ENCODE measurements at regions not wholly inside any gene's neighbourhood (a gene's known extent, or its start where the extent isn't known, plus 50 kb on each side); places are given as distances from the start of the nearest gene placed in this dataset.

GRCh38 chr1:39149509-39149908 is 55.0 kb upstream of the MACF1 start:
- POLR2A ChIA-PET: no interaction called here
- CTCF ChIA-PET: no interaction called here
- TF ChIP-seq CTCF (IDR thresholded peaks at IDR 0.05; ENCODE audit: control extremely low read depth, extremely low read depth, low read depth, missing control alignments): no peak
- DNase-seq (ENCODE audit: extremely low spot score): no peak

GRCh38 chr1:39150779-39151178 is 53.7 kb upstream of the MACF1 start:
- POLR2A ChIA-PET: no interaction called here
- TF ChIP-seq CTCF (IDR thresholded peaks at IDR 0.05; ENCODE audit: control extremely low read depth, extremely low read depth, low read depth, missing control alignments): no peak
- CTCF ChIA-PET: interaction anchor here (0.9 to 1.3 kb wide), 3 partner anchors 42 to 455 kb away, joined by 3 to 4 read pairs (median 3); no protein-coding TSS in a partner anchor
- DNase-seq (ENCODE audit: extremely low spot score): no peak

GRCh38 chr1:39151267-39151666 is 53.2 kb upstream of the MACF1 start:
- no peak for TF ChIP-seq CTCF (IDR thresholded peaks at IDR 0.05; ENCODE audit: control extremely low read depth, extremely low read depth, low read depth, missing control alignments)
- CTCF ChIA-PET: interaction anchor here (0.9 to 1.3 kb wide), 3 partner anchors 40 to 455 kb away, joined by 3 to 4 read pairs (median 4); no protein-coding TSS in a partner anchor
- POLR2A ChIA-PET: no interaction called here
- no peak for DNase-seq (ENCODE audit: extremely low spot score)

GRCh38 chr1:39152923-39153322 is 51.6 kb upstream of the MACF1 start:
- DNase-seq (ENCODE audit: extremely low spot score): no peak
- CTCF ChIA-PET: interaction anchor here (0.9 kb wide), 1 partner anchor 39 kb away, joined by 3 read pairs; no protein-coding TSS in a partner anchor
- TF ChIP-seq CTCF (IDR thresholded peaks at IDR 0.05; ENCODE audit: control extremely low read depth, extremely low read depth, low read depth, missing control alignments): no peak
- POLR2A ChIA-PET: no interaction called here

- ChIA-PET CTCF (no interaction called here), POLR2A (no interaction called here)
- DNase-seq (ENCODE audit: extremely low spot score): no peak
- no peak for TF ChIP-seq CTCF (IDR thresholded peaks at IDR 0.05; ENCODE audit: control extremely low read depth, extremely low read depth, low read depth, missing control alignments)
These were observed 50.8 kb upstream of the MACF1 start for GRCh38 chr1:39153684-39154083.

GRCh38 chr1:39154553-39155421 is 49.7 kb upstream of the MACF1 start:
- no peak for TF ChIP-seq CTCF (IDR thresholded peaks at IDR 0.05; ENCODE audit: control extremely low read depth, extremely low read depth, low read depth, missing control alignments)
- ChIA-PET CTCF (interaction anchor here (1.2 kb wide), 1 partner anchor 9 kb away, joined by 3 read pairs; no protein-coding TSS in a partner anchor), POLR2A (no interaction called here)
- DNase-seq (ENCODE audit: extremely low spot score): no peak

All from GM10248 (cell line).